MM.1S (cell line): ENCODE measurements at regions not wholly inside any gene's neighbourhood (a gene's known extent, or its start where the extent isn't known, plus 50 kb on each side); places are given as distances from the start of the nearest gene placed in this dataset.

ENCODE experiments used
- DNase-seq: peaks from one replicate; pipeline ENCODE4 v3.0.0-alpha.2; 2015
- H2AFZ ChIP-seq: fragments of 300-600 bp; sonication (generic); 2 replicates; pipeline ENCODE4 v1.6.0; 2016; ENCODE audit warnings: antibody characterized with exemption, low read length
- H3F3A ChIP-seq: fragments of 300-600 bp; sonication (generic); 2 replicates; pipeline ENCODE4 v1.6.1; 2016; ENCODE audit warnings: mild to moderate bottlenecking, antibody characterized with exemption, low read length, moderate library complexity, mixed read lengths; ENCODE audit not compliant: insufficient read depth
- H3K27ac ChIP-seq: fragments of 300-600 bp; sonication (generic); 2 replicates; pipeline ENCODE4 v1.5.1; 2016; ENCODE audit warnings: mild to moderate bottlenecking, low read length
- H3K27me3 ChIP-seq: fragments of 300-600 bp; sonication (generic); replicated peaks from 2 replicates; pipeline ENCODE4 v1.6.0; 2016; ENCODE audit warnings: low read length; ENCODE audit not compliant: insufficient read depth
- H3K36me3 ChIP-seq: fragments of 300-600 bp; sonication (generic); replicated peaks from 2 replicates; pipeline ENCODE4 v1.6.1; 2016; ENCODE audit warnings: mild to moderate bottlenecking, low read length, mixed read lengths; ENCODE audit not compliant: insufficient read depth
- H3K4me1 ChIP-seq: fragments of 300-600 bp; sonication (generic); 2 replicates; pipeline ENCODE4 v1.6.1; 2016; ENCODE audit warnings: low read length, mixed read lengths
- H3K4me2 ChIP-seq: fragments of 300-600 bp; sonication (generic); 2 replicates; pipeline ENCODE4 v1.6.0; 2016; ENCODE audit warnings: low read depth, low read length
- H3K4me3 ChIP-seq: fragments of 300-600 bp; sonication (generic); 2 replicates; pipeline ENCODE4 v1.5.1; 2016; ENCODE audit warnings: low read length, mixed read lengths
- H3K79me2 ChIP-seq: fragments of 300-600 bp; sonication (generic); 2 replicates; pipeline ENCODE4 v1.6.1; 2016; ENCODE audit warnings: mixed run types, low read length, mixed read lengths
- H3K9ac ChIP-seq: fragments of 300-600 bp; sonication (generic); 2 replicates; pipeline ENCODE4 v1.6.1; 2016; ENCODE audit warnings: low read length, mixed read lengths
- H3K9me2 ChIP-seq: fragments of 300-600 bp; sonication (generic); replicated peaks from 2 replicates; pipeline ENCODE4 v1.6.1; 2016; ENCODE audit warnings: mild to moderate bottlenecking, low read length, mixed read lengths; ENCODE audit not compliant: insufficient read depth
- H3K9me3 ChIP-seq: fragments of 300-600 bp; sonication (generic); replicated peaks from 2 replicates; pipeline ENCODE4 v1.6.1; 2016; ENCODE audit warnings: mild to moderate bottlenecking, low read length, mixed read lengths; ENCODE audit not compliant: insufficient read depth
- H4K20me1 ChIP-seq: fragments of 300-600 bp; sonication (generic); 2 replicates; pipeline ENCODE4 v1.6.1; 2016; ENCODE audit warnings: mild to moderate bottlenecking, low read length, moderate library complexity, mixed read lengths; ENCODE audit not compliant: insufficient read depth
- CTCF ChIP-seq: fragments of 300-600 bp; sonication (generic); IDR thresholded peaks from 2 replicates; pipeline ENCODE4 v1.5.1; 2016; ENCODE audit warnings: antibody characterized with exemption, low read length, mixed read lengths
- EZH2 ChIP-seq: fragments of 300-600 bp; sonication (generic); optimal IDR thresholded peaks from 2 replicates; pipeline ENCODE3; 2017; ENCODE audit warnings: low read depth, mild to moderate bottlenecking, antibody characterized with exemption, low read length, mixed read lengths
- EZH2phosphoT487 ChIP-seq: fragments of 300-600 bp; sonication (generic); IDR thresholded peaks from 2 replicates; pipeline ENCODE4 v1.6.1; 2018; ENCODE audit warnings: antibody characterized with exemption, low read length

- TF ChIP-seq EZH2phosphoT487 = no peak
- TF ChIP-seq CTCF = no peak
- TF ChIP-seq EZH2 = no peak
- Histone ChIP-seq H3K9me3 (no peaks in the 10 kb centered on the region), H3K4me1 (no peaks in the 10 kb centered on the region), H2AFZ (no peak overlapping the region), H3K27me3 (no peaks in the 10 kb centered on the region), H3K79me2 (no peaks in the 10 kb centered on the region), H3K27ac (no peak overlapping the region), H3K4me2 (no peak overlapping the region), H3K9me2 (no peaks in the 10 kb centered on the region), H3K4me3 (no peak overlapping the region), H3F3A (no peaks in the 10 kb centered on the region), H3K9ac (no peak overlapping the region), H4K20me1 (no peaks in the 10 kb centered on the region), H3K36me3 (no peaks in the 10 kb centered on the region)
- DNase-seq = no peak
These were observed 234.7 kb upstream of the GLI3 start for GRCh38 chr7:42471573-42472174.

GRCh38 chr7:42469341-42469740 is 232.3 kb upstream of the GLI3 start:
- Histone ChIP-seq H3K36me3 (no peaks in the 10 kb centered on the region), H3K9me3 (no peaks in the 10 kb centered on the region), H3K4me2 (no peak overlapping the region), H3F3A (no peaks in the 10 kb centered on the region), H3K27ac (no peak overlapping the region), H3K4me3 (no peak overlapping the region), H3K4me1 (no peaks in the 10 kb centered on the region), H4K20me1 (no peaks in the 10 kb centered on the region), H3K79me2 (no peaks in the 10 kb centered on the region), H2AFZ (no peak overlapping the region), H3K9me2 (no peaks in the 10 kb centered on the region), H3K27me3 (no peaks in the 10 kb centered on the region), H3K9ac (no peak overlapping the region)
- TF ChIP-seq CTCF = no peak
- no peak for TF ChIP-seq EZH2phosphoT487
- TF ChIP-seq EZH2 = no peak
- DNase-seq = no peak

- Histone ChIP-seq H3K27ac (no peak overlapping the region), H3K4me3 (no peak overlapping the region), H3K4me1 (no peaks in the 10 kb centered on the region), H3K4me2 (no peak overlapping the region), H3K9me2 (no peaks in the 10 kb centered on the region), H3K79me2 (no peaks in the 10 kb centered on the region), H3F3A (no peaks in the 10 kb centered on the region), H2AFZ (no peak overlapping the region), H3K36me3 (no peaks in the 10 kb centered on the region), H3K27me3 (no peaks in the 10 kb centered on the region), H3K9me3 (no peaks in the 10 kb centered on the region), H4K20me1 (no peaks in the 10 kb centered on the region), H3K9ac (no peak overlapping the region)
- no peak for TF ChIP-seq CTCF
- TF ChIP-seq EZH2 = no peak
- TF ChIP-seq EZH2phosphoT487 = no peak
- no peak for DNase-seq
These were observed 231.5 kb upstream of the GLI3 start for GRCh38 chr7:42468471-42468870.
